SK-N-SH (cell line): ENCODE measurements at regions not wholly inside any gene's neighbourhood (a gene's known extent, or its start where the extent isn't known, plus 50 kb on each side); places are given as distances from the start of the nearest gene placed in this dataset.

Experiments used
- CTCF ChIA-PET: fragments of 300-600, 350-600 bp; formaldehyde crosslinking; extraction: SDS; loops from one replicate; lab custom pipeline; 2021; lab: Yijun Ruan, JAX
- POLR2A ChIA-PET: fragments of 350-600 bp; sonication (Branson Sonifier 250); formaldehyde crosslinking; extraction: SDS; loops from one replicate; lab custom pipeline; 2020; ENCODE audit warnings: antibody characterized with exemption, inconsistent platforms; lab: Yijun Ruan, JAX
- DNase-seq: peaks from one replicate; pipeline ENCODE4 v3.0.0; 2012
- H2AFZ ChIP-seq: fragments of 200-600 bp; sonication (generic); 2 replicates; pipeline ENCODE4 v1.8.1; 2016; ENCODE audit warnings: antibody characterized with exemption, mild to moderate bottlenecking, low read depth
- H3F3A ChIP-seq: fragments of 200-600 bp; sonication (generic); replicated peaks from 2 replicates; pipeline ENCODE3; 2016; ENCODE audit warnings: antibody characterized with exemption, mild to moderate bottlenecking; ENCODE audit not compliant: insufficient read depth
- H3K27ac ChIP-seq, 2 experiments: fragments of 200-500 bp in 1 of 2; fragments of 200-600 bp in 1 of 2; sonication (Bioruptor generic) in 1 of 2; sonication (generic), shearing (Covaris generic) in 1 of 2; 2 replicates each; pipeline versions ENCODE4 v1.5.1 to v1.6.1; 2014 to 2016; ENCODE audit warnings: low read depth in 2 of 2, inconsistent platforms in 1 of 2, low read length in 1 of 2, mild to moderate bottlenecking in 1 of 2, mixed read lengths in 1 of 2
- H3K27me3 ChIP-seq: fragments of 200-600 bp; sonication (generic), shearing (Covaris generic); 2 replicates; pipeline ENCODE4 v1.6.1; 2016; ENCODE audit warnings: mixed run types; ENCODE audit not compliant: insufficient read depth
- H3K36me3 ChIP-seq, 2 experiments: fragments of 200-500 bp in 1 of 2; fragments of 200-600 bp in 1 of 2; sonication (Bioruptor generic) in 1 of 2; sonication (generic) in 1 of 2; replicated peaks in 1 of 2; 2 replicates each; pipeline versions ENCODE3 to v1.5.1; 2014 to 2016; ENCODE audit warnings: low read length in 1 of 2, mild to moderate bottlenecking in 1 of 2; ENCODE audit not compliant: insufficient read depth in 2 of 2, control insufficient read depth in 1 of 2
- H3K4me1 ChIP-seq, 2 experiments: fragments of 200-500 bp in 1 of 2; fragments of 200-600 bp in 1 of 2; sonication (Bioruptor generic) in 1 of 2; sonication (generic), shearing (Covaris generic) in 1 of 2; 2 replicates each; pipeline versions ENCODE4 v1.5.1 to v1.6.1; 2014 to 2016; ENCODE audit warnings: low read depth in 1 of 2, low read length in 1 of 2, mixed run types in 1 of 2; ENCODE audit not compliant: insufficient read depth in 2 of 2, control insufficient read depth in 1 of 2
- H3K4me2 ChIP-seq: fragments of 200-600 bp; sonication (generic), shearing (Covaris generic); 2 replicates; pipeline ENCODE4 v1.6.1; 2017; ENCODE audit warnings: mixed run types
- H3K4me3 ChIP-seq, 2 experiments: fragments of 200-500 bp in 1 of 2; fragments of 200-600 bp in 1 of 2; sonication (Bioruptor generic) in 1 of 2; sonication (generic), shearing (Covaris generic) in 1 of 2; 2 replicates each; pipeline versions ENCODE4 v1.5.1 to v1.8.1; 2014 to 2016; ENCODE audit warnings: low read depth in 2 of 2, inconsistent platforms in 1 of 2, low read length in 1 of 2, mild to moderate bottlenecking in 1 of 2, mixed read lengths in 1 of 2, moderate library complexity in 1 of 2
- H3K79me2 ChIP-seq: fragments of 200-600 bp; sonication (generic); 2 replicates; pipeline ENCODE4 v1.8.1; 2017; ENCODE audit warnings: mild to moderate bottlenecking; ENCODE audit not compliant: insufficient read depth
- H3K9ac ChIP-seq: fragments of 200-600 bp; sonication (generic); 2 replicates; pipeline ENCODE4 v1.6.1; 2017; ENCODE audit warnings: mixed run types
- H3K9me2 ChIP-seq: fragments of 200-600 bp; sonication (generic); 2 replicates; pipeline ENCODE4 v1.6.1; 2017; ENCODE audit warnings: mixed run types
- H3K9me3 ChIP-seq: fragments of 200-600 bp; sonication (generic); 2 replicates; pipeline ENCODE4 v1.6.1; 2017; ENCODE audit warnings: mixed run types, mild to moderate bottlenecking, moderate library complexity
- H4K20me1 ChIP-seq: fragments of 200-600 bp; sonication (generic); 2 replicates; pipeline ENCODE4 v1.6.1; 2017; ENCODE audit warnings: mild to moderate bottlenecking, mixed run types; ENCODE audit not compliant: insufficient read depth
- CTCF ChIP-seq: fragments of 200-600 bp; sonication (generic); IDR thresholded peaks from 2 replicates; pipeline ENCODE4 v1.6.1; 2017; ENCODE audit warnings: antibody characterized with exemption, mild to moderate bottlenecking, moderate library complexity
- ELF1 ChIP-seq: IDR thresholded peaks from 2 replicates; pipeline ENCODE4 v1.4.0; 2012
- EP300 ChIP-seq, 2 experiments: IDR thresholded peaks; 2 replicates each; pipeline versions ENCODE4 v1.4.0 to v1.6.1; 2012; ENCODE audit warnings: borderline replicate concordance in 1 of 2, low read depth in 1 of 2, low read length in 1 of 2
- FOXJ3 ChIP-seq: sonication (generic); formaldehyde crosslinking; IDR thresholded peaks from 2 replicates; pipeline ENCODE4 v1.5.1; 2020; ENCODE audit warnings: mild to moderate bottlenecking, missing genetic modification reagents
- IRF3 ChIP-seq: fragments of 150-350 bp; IDR thresholded peaks from 2 replicates; pipeline ENCODE4 v1.6.1; 2016; ENCODE audit warnings: mild to moderate bottlenecking, low read depth, low read length
- MAX ChIP-seq: IDR thresholded peaks from 2 replicates; pipeline ENCODE4 v1.4.0; 2012; ENCODE audit warnings: low read depth
- MXI1 ChIP-seq: IDR thresholded peaks from 2 replicates; pipeline ENCODE4 v1.6.1; 2012; ENCODE audit warnings: mild to moderate bottlenecking, low read depth, low read length, improper control_type of control experiment
- NFIC ChIP-seq: IDR thresholded peaks from 2 replicates; pipeline ENCODE4 v1.4.0; 2012; ENCODE audit warnings: borderline replicate concordance
- PBX3 ChIP-seq: IDR thresholded peaks from 2 replicates; pipeline ENCODE4; 2012
- POLR2AphosphoS5 ChIP-seq: IDR thresholded peaks from 2 replicates; pipeline ENCODE4 v1.6.1; 2012; ENCODE audit warnings: low read depth, low read length
- REST ChIP-seq: IDR thresholded peaks from 2 replicates; pipeline ENCODE4 v1.6.1; 2012; ENCODE audit warnings: mild to moderate bottlenecking, low read depth, low read length, moderate library complexity
- RXRA ChIP-seq: IDR thresholded peaks from 2 replicates; pipeline ENCODE4 v1.4.0; 2012; ENCODE audit warnings: low read depth, mild to moderate bottlenecking, borderline replicate concordance
- SIN3A ChIP-seq: IDR thresholded peaks from 2 replicates; pipeline ENCODE4 v1.6.1; 2012; ENCODE audit warnings: low read depth, mild to moderate bottlenecking, low read length, moderate library complexity, borderline replicate concordance
- TEAD4 ChIP-seq: IDR thresholded peaks from 2 replicates; pipeline ENCODE4 v1.4.0; 2012; ENCODE audit warnings: mild to moderate bottlenecking, borderline replicate concordance; ENCODE audit not compliant: insufficient read depth
- ZBTB33 ChIP-seq: IDR thresholded peaks from 2 replicates; pipeline ENCODE4 v1.4.0; 2012; ENCODE audit warnings: low read depth, borderline replicate concordance
- WGBS: methylation state at CpG from one replicate; pipeline ENCODE4 v1.1.6; 2017; ENCODE audit warnings: low lambda C conversion rate; 5-methylcytosine and 5-hydroxymethylcytosine counted together

- Histone ChIP-seq H3K9ac (no peak overlapping the region), H3F3A (no peaks in the 10 kb centered on the region), H3K9me3 (no peaks in the 10 kb centered on the region), H3K4me3 (no peak overlapping the region), H3K36me3 (no peaks in the 10 kb centered on the region), H3K9me2 (no peaks in the 10 kb centered on the region), H3K27ac (no peak overlapping the region), H2AFZ (no peak overlapping the region), H3K27me3 (no peaks in the 10 kb centered on the region), H3K4me2 (no peak overlapping the region), H3K4me1 (no peaks in the 10 kb centered on the region), H3K79me2 (no peaks in the 10 kb centered on the region), H4K20me1 (no peaks in the 10 kb centered on the region)
- no peak for DNase-seq
- POLR2A ChIA-PET = no interaction called here
- 0% methylated on average over 1 of the region's 1 CpG for WGBS
- CTCF ChIA-PET = no interaction called here
- TF ChIP-seq CTCF (no peak), PBX3 (no peak), FOXJ3 (no peak), SIN3A (no peak), ELF1 (no peak), IRF3 (no peak), MAX (no peak), REST (no peak), POLR2AphosphoS5 (no peak), MXI1 (no peak), ZBTB33 (no peak), EP300 (IDR thresholded peaks at IDR 0.05; ENCODE audit: borderline replicate concordance in 1 of 2, low read depth in 1 of 2, low read length in 1 of 2) (no peak), NFIC (no peak), RXRA (no peak), TEAD4 (no peak)
Observed at GRCh38 chr6:74798302-74798701, 407.6 kb downstream of the COL12A1 start.
